ENCODE measurements at regions not wholly inside any gene's neighbourhood (a gene's known extent, or its start where the extent isn't known, plus 50 kb on each side); places are given as distances from the start of the nearest gene placed in this dataset.

DNA sequence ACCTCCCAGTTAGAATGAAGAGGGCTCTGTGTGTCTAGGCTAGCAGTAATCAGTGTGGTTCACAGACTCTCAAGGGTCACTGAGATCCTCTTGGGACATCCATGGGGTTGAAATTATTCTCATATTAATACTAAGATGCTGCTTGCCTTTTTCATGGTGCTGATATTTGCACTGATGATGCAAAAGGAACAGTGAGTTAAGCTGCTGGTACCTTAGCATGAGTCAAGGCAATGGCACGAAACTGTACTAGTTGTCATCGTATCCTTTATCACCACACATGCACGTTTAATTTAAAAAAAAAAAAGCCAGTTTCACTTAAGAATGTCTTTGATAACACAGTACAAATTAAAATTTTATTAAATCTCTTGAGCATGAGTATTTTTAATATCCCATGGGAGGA is 151.9 kb upstream of the TANK start:
- no peak for DNase-seq (ENCODE audit: low read depth, low spot score)

DNA sequence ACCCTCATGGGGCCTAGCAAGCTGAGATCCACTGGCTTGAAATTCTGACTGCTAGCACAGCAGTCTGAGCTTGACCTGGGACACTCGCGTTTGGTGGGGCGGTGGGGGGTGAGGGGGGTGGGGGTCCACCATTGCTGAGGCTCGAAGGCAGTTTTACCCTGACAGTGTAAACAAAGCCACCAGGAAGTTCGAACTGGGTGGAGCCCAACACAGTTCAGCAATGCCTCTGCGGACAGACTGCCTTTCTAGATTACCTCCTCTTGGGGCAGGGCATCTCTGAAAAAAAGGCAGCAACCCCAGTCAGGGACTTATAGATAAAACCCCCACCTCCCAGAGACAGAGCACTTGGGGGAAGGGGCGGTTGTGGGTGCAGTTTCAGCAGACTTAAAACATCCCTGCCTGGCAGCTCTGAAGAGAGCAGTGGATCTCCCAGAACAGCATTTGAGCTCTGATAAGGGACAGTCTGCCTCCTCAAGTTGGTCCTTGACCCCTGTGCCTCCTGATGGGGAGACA is 149.7 kb upstream of the TANK start:
- peak; percentile 22 for DNase-seq (ENCODE audit: low read depth, low spot score)

DNA sequence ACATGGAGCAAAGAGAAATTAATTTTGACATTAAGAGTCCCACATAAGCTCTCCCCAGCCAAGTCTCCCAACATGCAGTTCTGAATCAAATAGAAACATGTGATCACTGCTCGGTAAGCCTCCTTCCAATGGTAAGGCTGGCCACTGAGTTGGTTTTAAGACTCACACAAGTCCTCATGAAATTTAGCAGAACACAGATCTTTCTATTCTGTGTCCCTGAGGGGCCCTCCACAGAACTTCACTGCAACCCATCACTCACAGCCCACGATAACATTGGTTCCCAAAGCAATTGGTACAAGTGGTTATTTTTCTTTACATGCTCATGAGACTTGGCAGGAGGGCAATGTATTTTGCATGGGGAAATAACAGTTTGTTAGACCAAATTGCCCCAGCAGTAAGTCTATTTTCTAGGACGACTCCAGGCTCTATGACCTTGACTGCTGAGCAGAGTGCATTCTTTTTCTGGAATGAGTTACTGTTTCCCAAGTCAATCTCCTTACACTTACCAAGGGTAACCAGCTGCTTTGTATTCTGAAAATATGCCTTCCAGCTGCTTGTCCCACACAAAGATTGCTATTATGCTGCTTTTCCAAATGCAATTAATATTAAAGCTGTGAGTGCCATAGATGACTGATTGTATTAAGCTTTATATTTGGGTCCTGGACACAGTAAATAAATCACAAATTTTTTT is 142.3 kb upstream of the TANK start:
- DNase-seq (ENCODE audit: low read depth, low spot score): no peak

DNA sequence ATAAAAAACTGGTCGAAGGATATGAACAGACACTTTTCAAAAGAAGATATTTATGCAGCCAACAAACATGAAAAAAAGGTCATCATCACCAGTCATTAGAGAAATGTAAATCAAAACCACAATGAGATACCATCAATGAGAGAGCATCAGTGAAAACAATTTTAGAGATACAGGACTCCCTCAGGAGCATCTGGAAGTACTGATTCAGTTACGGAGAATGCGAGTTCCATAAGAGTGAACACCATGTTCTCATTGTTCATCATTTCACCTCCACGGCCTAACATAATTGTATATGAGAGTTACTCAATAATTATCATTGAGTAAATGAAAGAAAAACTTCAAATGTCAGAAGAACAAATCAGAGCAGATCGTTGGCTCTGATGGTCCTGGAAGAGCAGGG is 140.9 kb upstream of the TANK start:
- DNase-seq (ENCODE audit: low read depth, low spot score): no peak

DNA sequence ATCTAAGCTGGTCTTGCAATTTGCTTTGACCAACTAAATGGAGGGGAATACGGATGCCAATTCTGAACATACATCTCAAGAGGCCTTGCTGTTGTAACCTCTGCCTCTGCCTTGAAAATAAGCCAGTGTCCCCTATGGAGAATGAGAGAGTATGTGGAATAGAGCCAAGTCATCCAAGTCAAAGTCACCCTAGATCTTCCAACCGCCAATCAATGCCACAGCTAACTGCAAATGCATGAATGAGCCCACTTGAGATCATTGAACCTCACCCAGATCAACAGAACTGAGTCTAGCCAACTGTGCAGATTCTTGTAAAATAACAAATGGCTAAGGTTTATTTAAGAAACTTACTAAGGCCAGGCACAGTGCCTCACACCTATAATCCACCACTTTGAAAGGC is 139.8 kb upstream of the TANK start:
- no peak for DNase-seq (ENCODE audit: low read depth, low spot score)

DNA sequence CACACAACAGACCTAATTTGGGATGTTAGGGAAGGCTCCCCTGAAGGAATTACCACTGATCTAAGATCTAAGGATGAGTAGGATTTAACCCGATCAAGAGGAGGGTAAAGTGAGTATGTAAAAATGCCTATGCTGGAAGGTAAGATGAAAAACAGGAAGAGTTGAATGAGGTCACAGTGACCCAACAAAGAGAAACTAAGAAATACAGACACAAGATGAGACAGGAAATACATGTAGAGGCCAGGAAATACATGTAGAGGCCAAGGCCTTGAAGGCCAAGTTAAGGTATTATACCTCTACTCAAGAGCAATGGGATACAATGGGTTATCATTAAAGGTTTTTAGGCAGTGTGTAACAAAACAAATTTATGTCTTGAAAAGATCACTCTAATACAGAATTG is 131.6 kb upstream of the TANK start:
- no peak for DNase-seq (ENCODE audit: low read depth, low spot score)

DNA sequence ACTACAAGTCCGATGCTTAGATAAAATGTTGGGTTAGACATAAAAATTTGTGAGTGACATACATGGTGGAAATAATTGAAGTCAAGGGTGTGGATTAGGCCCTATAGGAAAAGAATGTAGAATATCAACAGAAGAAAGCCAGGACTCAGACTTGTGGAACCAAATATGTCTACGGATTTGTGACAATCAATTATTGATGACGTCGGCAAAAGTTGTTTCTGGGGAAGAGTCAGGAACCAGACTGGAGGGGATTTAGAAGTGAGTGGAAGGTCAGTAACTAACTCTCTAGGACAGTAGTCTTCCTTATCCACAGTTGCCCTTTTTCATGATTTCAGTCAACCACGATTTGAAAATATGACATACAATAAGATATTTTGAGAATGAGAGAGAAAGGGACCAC is 130.9 kb upstream of the TANK start:
- no peak for DNase-seq (ENCODE audit: low read depth, low spot score)

DNA sequence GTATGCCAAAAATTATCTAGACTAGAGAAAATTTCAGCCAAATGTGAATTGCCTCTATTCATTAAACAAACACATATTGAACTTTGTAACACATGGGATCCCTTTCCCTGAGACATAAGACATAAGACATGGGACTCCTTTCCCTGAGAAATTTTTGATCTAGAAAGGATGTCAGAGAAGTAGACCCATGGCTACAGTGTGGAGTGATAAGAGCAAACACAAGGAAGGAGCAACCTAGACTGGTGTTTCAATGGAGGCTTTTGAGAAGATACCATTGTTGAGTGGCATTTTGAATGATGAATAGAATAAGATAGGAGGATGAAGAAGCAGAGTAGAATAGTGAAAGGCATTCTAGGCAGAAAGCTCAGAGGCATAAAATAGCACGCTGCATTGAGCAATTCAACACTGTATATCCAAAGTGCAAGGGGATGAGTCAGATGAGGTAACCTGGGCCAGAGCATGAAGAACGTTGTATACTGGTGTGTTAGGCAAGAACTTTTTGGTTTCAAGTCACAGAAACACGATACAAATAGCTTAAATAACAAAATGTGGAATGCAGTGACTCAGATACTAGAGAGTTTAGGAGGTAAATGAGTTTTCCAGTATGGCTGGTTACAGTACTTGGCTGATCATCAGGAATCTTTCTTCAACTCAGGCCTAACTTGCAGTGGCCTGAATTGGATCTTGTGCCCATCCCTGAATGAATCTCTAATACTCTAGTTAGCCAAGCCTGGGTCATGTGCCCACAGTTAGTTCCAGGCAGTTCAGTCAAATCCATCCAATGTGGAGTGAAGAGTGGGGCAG is 129.8 kb upstream of the TANK start:
- no peak for DNase-seq (ENCODE audit: low read depth, low spot score)

DNA sequence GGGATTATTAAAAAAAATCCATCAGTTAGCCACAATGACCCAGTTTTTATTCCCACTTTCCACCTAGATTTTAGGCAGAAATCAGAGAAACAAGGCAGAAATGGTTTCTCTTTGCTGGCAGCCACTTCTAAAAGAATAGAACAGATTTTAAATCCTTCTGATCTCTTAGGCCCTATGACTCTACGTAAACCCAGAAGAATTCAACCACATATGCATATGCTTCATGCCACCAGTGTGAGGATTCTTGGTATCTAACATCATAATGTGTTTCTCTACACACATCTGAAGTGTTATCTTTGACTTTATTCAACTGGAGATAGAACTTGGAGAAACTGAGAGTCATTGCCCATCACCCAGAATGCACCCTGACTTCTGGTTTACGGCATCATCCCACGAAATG is 128.7 kb upstream of the TANK start:
- no peak for DNase-seq (ENCODE audit: low read depth, low spot score)

DNA sequence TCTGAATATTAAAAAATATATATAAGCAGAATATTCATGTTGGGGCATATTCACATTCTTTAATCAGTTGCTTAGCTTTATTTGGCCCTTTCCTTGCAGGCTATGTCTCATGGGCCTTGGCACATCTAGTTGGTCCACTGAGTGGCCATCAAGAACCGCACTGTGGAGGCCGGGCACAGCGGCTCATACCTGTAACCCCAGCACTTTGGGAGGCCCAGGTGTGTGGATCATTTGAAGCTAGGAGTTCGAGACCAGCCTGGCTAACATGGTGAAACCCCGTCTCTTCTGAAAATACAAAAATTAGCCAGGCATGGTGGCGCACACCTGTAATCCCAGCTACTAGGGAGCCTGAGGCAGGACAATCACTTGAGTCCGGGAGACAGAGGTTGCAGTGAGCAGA is 127.6 kb upstream of the TANK start:
- no peak for DNase-seq (ENCODE audit: low read depth, low spot score)

DNA sequence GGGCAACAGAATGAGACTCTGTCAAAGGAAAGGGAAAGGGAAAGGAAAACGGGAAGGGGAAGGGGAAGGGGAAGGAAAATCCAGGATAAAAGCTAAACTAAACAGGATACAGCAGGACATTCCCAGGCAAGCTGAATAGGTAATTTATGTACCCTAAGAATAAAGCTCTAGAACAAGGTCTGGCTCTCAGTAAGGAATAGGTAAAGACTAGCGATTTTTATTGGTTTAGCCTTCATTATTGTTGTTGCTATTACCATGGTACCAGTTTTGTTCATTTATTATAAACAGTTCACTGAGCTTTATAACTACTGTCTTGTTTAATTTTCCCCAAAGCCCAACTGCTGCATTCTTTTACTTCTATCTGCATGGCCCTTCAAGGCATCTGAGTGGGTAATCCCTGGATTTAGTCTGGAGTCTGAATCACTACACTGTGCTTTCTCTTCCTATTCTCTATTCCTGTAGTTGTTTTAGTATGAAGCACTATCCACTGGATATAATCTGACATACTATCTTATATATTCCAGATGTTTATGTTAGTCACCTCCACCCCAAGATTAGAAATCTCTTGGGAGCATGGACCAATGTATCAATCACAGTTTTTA is 127.1 kb upstream of the TANK start:
- DNase-seq (ENCODE audit: low read depth, low spot score): no peak

DNA sequence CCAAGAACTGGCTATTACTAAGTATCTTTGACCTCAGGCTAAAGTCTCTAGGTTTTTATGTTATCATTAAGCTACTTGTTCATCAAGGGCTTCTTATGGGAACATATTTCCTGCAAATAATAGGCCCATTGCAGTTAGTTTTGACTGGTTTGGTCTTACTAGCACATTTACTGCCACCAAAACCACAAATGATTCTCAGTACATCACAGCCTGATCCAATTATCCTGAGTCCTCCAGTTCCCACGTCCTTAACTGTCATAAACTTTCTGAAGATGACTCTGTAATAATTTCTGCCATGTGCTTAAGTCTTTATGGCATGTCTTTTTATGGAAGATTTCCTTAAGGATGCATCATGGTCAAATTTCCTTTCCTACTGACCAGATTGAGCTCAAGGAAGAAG is 123.3 kb upstream of the TANK start:
- DNase-seq (ENCODE audit: low read depth, low spot score): no peak

DNA sequence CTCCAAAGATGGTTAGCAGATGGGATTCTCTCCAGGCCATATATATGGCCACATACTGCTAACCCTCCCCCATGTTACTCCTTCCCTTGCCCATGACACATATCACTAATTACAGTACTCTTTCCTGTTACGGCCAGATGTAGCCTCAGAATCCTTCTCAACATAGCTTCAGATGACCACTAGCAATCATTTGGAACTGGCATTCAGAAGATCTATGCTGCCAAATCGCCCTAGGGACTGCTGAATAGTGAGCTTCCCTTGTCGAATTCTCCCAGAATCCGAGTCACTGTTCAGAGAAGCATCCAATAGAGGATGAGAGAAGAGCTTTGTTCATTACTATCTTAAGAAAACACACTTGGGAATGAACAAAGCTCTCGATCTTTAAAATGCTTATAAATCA is 121.2 kb upstream of the TANK start:
- DNase-seq (ENCODE audit: low read depth, low spot score): no peak

DNA sequence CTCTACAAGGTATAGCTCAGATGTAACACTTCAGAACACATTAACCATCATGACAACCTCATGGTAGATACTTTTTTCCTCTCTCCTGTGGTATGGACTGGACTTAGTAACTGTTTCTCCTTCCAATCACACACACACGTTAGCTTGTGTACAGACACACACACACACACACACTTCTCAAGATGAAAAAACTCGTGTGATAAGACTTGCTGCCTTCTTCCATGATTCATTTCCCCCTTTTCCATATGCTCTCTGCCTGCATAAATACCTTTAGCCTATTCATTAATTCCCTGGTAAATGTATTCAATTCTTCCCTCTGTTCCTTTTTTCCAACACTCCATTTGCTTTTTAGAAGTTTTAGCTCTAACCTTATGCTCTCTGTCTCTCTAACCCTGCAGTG is 118.9 kb upstream of the TANK start:
- DNase-seq (ENCODE audit: low read depth, low spot score): no peak

DNA sequence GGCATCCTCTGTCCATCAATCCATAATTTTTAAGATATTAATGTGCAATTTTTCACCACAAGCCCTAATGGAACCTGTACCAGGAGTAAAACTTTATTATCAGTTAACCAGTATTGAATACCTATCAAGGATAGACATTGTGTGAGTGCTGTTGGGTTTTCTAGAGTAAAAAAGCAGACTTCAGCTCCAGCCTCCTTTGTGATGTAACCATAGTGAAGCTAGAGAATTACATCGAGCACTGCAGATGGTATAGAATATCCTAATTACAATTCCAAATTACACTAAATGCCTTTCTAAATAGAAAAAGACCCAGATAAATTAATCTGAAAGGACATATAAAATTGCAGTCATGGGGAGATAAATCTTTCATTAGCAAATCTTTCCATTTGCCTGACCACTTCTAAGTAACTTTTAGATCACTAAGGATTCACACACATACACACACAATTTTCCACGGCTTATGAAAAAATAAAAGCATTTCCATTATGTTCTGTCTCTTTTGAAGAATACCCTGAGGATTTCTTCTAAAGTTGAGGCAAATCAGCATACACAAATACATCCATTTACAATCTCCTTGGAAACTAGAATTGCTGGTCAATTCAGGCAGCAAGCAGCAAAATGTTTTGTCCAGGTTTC is 117.1 kb upstream of the TANK start:
- DNase-seq (ENCODE audit: low read depth, low spot score): no peak

DNA sequence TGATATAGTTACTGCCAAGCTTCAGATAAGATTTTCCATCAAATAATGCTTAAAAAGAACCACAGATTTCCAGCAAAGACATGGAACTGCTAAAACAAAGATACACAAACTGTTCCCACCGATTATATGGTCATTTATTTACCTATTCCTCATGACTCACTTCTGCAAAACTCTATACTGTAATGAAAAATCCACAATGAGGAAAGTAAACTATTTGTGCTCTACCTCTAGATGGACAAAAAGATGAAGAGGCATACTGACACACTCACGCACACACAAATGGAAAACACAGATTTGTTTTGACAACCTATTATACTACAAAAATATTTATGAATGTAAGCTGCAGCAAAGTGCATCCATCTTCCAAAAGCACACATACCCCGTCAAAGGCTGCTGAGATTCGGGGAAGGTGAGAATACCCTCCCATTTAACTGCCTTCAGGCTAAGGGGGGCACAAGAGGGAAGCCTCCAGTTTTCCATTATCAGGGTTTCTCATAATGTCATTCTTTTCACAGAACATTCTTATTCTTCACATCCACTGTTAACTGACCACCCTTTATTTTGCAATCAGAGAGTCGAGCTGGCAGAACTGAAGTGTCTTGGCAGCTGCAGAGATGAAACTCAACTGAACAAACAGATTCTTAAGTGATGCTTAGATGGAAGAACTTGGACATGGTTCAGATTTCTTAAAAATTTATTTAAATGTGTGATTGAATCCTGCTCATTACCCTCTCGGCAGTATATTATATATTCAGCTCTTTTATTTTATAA is 115.9 kb upstream of the TANK start:
- no peak for DNase-seq (ENCODE audit: low read depth, low spot score)

DNA sequence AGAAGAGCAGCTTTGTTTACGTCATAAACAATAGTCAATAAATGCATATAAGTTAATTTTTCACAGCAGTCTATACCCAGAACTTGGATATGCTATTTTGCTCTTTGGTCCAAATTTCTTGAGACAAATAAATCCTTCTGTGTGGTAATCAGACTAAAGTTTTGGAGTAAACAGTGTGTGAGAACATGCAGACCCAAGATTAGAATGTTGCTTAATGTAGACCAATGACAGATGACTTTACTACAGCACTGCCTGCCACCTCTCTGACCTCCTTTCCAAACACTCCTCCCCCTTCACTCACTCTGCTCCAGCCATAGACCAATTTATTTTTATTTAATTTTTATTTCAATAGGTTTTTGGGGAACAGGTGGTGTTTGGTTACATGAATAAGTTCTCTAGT is 115.3 kb upstream of the TANK start:
- no peak for DNase-seq (ENCODE audit: low read depth, low spot score)

DNA sequence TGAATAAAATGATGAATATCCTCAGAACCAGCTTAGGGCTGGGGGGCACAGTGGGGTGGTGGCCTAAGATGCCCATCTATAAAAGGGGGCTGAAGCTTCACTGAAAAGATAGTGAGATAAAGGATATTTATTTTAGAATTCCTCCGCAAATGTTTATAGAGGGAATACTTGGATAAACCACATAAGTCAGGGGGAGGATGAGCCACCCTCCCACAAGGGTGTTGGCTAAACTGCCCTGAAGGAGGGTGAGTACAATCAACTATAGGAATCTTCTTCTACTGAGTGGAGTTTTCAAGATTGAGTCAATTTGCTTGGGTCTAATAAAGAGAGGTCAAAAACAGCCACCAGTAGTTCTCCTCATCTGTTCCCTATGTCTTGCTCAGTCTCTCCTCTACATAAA is 114.5 kb upstream of the TANK start:
- DNase-seq (ENCODE audit: low read depth, low spot score): no peak

DNA sequence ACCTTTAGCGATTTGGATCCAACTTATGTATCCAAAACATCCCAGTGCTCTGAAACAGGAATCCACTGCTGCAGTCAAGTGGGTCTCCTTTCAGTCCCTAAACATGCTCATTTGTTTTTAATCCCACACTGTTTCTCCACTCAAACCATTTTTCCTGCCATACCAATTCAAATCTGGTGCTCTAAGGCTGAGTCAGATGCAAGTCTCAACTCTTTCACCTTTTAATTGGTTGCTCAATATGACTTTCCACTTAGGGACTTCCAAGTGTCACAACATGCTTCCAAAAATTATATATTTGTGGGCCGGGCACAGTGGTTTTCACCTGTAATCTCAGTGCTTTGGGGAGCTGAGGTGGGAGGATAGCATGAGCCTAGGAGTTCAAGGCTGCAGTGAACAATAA is 113.4 kb upstream of the TANK start:
- DNase-seq (ENCODE audit: low read depth, low spot score): no peak

DNA sequence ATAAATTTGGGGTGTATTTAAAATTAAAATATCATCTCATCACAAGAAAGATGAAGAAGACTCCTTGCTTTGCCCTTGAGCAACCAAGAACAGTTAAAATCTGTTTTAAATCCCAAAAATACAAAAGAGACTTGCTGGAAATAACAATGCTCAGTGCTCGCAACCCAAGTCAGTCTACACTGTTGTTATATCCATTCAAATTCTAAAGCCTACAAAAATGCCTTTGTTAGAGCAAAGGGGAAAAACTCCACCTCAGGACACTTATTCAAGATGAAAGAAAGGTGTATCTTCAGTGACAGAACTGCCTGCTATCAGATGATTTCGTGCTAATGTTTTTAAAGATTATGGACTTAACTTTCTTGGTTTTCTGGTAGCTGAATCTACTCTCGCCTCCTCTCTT is 111.9 kb upstream of the TANK start:
- DNase-seq (ENCODE audit: low read depth, low spot score): no peak

DNA sequence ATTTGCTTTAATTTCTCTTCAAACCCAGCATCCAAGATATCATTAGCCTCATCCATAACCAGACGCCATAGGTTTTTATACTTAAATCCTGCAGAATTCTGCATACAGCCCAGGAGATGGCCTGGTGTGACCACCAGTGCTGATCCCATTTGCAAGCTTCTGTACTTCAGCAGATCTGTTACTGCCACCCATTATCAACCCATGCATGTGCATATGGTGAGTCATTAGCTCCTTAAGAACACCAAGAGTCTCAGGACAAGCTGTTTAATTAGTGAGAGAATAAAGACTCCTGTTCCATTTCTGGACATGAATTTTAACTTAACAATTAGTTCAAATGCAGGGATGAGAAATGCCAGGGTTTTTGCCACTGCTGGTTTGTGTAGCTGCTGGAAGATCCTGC is 110.7 kb upstream of the TANK start:
- no peak for DNase-seq (ENCODE audit: low read depth, low spot score)

DNA sequence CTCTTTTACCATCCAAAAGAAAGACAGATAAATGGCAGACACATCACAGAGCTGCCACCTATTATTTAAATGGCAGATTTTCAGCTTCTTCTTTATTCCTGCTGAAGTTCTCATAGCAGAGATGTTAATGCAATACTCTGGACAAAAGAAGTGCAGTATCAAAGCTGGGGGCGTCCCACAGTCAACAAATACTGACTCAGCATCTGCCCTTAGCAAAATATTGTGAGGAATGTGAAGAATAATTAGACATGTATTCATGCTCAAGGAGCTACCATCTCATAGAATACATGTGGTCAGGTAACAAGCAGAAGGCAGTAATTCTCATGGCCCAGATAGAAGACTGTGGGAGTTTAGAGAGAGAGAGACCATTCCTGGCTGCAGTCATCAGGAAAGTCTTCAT is 108.0 kb upstream of the TANK start:
- no peak for DNase-seq (ENCODE audit: low read depth, low spot score)
